Loucy (cell line): ENCODE measurements at regions not wholly inside any gene's neighbourhood (a gene's known extent, or its start where the extent isn't known, plus 50 kb on each side); places are given as distances from the start of the nearest gene placed in this dataset.

Experiments used
- EZH2phosphoT487 ChIP-seq: fragments of 200-600 bp; IDR thresholded peaks from 2 replicates; pipeline ENCODE4 v1.6.1; 2018; ENCODE audit warnings: antibody characterized with exemption, mild to moderate bottlenecking, moderate library complexity, borderline replicate concordance
- TF ChIP-seq, protein P1 (sequence below): fragments of 200-600 bp; sonication (generic); conservative IDR thresholded peaks from 2 replicates; pipeline ENCODE4 v1.5.1; 2014; ENCODE audit warnings: mild to moderate bottlenecking, antibody characterized with exemption, low read length

DNA sequence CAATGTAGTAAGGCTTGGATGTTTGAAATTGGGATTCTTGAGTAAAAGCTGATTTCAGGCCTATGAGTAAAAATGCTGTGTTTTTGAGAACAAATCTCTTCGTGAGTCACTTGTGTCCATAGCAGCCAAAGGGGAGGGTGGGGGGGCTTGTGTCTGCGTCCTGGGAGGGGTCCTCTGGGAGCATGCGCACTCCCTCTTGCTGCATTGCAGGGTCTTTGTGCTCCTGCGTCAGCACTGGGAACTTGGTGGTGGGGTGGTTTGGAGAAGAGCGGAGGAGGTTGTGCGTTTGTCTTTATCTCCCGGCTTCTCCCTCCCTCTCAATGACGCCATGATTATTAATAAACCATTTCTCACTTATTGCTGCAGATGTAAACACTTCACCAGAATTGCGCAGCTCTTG is 75.9 kb upstream of the NDN start:
- TF ChIP-seq, protein P1, sequence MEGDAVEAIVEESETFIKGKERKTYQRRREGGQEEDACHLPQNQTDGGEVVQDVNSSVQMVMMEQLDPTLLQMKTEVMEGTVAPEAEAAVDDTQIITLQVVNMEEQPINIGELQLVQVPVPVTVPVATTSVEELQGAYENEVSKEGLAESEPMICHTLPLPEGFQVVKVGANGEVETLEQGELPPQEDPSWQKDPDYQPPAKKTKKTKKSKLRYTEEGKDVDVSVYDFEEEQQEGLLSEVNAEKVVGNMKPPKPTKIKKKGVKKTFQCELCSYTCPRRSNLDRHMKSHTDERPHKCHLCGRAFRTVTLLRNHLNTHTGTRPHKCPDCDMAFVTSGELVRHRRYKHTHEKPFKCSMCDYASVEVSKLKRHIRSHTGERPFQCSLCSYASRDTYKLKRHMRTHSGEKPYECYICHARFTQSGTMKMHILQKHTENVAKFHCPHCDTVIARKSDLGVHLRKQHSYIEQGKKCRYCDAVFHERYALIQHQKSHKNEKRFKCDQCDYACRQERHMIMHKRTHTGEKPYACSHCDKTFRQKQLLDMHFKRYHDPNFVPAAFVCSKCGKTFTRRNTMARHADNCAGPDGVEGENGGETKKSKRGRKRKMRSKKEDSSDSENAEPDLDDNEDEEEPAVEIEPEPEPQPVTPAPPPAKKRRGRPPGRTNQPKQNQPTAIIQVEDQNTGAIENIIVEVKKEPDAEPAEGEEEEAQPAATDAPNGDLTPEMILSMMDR, result no peak
- TF ChIP-seq EZH2phosphoT487, result no peak
